ENCODE measurements at regions not wholly inside any gene's neighbourhood (a gene's known extent, or its start where the extent isn't known, plus 50 kb on each side); places are given as distances from the start of the nearest gene placed in this dataset.
"Not testable (repeated sequence)": the region's sequence is repeated elsewhere in the genome, so short reads cannot be mapped to it uniquely, and the experiment has no call there.

- no peak for FAIRE-seq
- no peak for DNase-seq (ENCODE audit: extremely low spot score, insufficient read length, low read depth)
These were observed 782.9 kb upstream of the MIR17HG start for GRCh38 chr13:90564566-90564965.

- FAIRE-seq (no peak), DNase-seq (ENCODE audit: extremely low spot score, insufficient read length, low read depth) (no peak)
These were observed 781.3 kb upstream of the MIR17HG start for GRCh38 chr13:90565985-90566713.

GRCh38 chr13:90568165-90568564 is 779.3 kb upstream of the MIR17HG start:
- no peak for FAIRE-seq

GRCh38 chr13:90576067-90576466 is 771.4 kb upstream of the MIR17HG start:
- DNase-seq (ENCODE audit: extremely low spot score, insufficient read length, low read depth), result no peak
- no peak for FAIRE-seq

More at GRCh38 chr13:90568165-90568564, 779.3 kb upstream of the MIR17HG start:
- no peak for DNase-seq (ENCODE audit: extremely low spot score, insufficient read length, low read depth)

DNA sequence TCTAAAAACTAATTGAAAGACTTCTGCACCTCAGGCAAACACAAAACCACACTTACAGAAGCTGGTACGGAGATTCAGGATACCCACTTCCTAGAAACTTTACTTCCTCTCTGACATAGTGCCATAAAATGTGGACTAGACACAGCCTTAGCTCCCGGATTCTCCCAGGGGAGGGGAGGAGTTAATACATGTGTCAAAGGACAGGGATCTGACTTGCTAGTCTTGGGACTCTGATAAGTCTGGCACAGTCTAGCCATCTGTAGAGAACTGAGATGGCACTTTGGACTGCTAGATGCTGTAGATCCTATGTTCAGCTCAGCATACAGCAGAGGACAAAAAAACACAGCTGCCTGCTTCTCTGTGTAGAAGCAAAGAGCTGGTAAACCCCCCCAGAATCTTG is 769.8 kb upstream of the MIR17HG start:
- FAIRE-seq, result no peak
- no peak for DNase-seq (ENCODE audit: extremely low spot score, insufficient read length, low read depth)

DNA sequence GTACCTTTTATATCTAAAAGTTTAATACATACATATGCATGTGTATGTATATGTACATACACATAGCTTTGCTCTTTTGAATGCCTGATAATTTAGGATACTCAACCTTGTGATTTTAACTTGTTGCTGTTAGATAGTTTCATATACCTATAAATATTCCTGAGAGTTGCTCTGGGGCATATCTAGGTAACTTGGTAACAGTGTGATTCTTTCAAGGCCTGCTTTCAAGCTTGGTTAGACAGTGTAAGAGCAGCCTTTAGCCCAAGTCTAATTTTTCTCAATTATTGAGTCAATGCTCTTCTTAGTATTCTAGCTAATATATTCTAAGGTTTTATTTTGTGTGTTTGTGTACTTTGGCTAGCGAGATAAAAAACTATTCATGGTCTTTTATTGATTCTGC is 762.1 kb upstream of the MIR17HG start:
- FAIRE-seq (no peak), DNase-seq (ENCODE audit: extremely low spot score, insufficient read length, low read depth) (no peak)

DNA sequence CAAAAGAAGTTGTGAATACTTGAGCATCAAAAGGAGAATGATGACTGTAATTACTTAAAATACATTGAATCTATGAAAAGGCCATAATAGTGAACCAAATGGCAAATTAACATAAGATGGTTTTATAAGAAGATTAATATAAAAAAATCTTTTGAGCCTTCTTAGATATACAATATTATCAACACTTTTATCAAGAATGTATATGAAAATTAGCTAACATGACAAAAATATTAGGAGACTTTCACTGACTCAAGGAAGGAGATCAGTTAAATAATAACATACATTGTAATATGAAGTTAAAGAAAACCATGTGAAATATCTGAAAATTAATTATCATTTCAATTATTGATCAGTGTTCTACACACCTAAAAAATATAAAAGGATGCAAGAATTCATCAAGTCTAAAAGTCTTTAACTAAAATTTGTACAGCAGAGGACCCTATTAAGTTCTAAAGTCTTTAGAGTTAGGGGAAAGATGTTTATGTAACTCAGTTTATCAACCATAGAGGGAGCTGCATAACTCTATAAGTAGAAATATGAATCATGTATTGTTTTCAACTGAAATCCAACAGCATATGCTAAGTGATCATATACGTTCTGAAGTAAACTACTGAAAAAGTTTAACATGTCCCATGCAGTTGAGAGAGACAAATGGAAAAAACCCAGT is 756.1 kb upstream of the MIR17HG start:
- DNase-seq (ENCODE audit: extremely low spot score, insufficient read length, low read depth), result no peak
- FAIRE-seq, result no peak

GRCh38 chr13:90591927-90592268 is 755.6 kb upstream of the MIR17HG start:
- DNase-seq (ENCODE audit: extremely low spot score, insufficient read length, low read depth) (no peak), FAIRE-seq (no peak)

DNA sequence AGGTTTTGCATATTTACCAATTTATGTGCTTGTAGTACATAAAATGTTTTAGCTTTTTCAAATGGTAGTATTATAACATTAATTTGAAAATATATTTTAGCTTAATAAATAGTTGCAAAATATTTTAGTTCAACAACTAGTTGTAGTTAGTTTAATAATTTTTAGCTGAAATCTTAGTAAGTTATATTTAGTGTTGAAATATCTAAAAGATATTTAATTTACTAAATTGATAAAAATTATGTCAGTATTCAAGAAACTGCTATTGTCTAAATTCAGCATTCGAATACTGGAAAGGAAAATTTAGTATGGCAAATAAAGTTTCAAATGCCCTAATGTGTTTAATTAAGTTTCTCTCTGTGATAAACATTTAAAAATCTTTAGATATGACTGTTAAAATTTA is 754.5 kb upstream of the MIR17HG start:
- DNase-seq (ENCODE audit: extremely low spot score, insufficient read length, low read depth), result no peak
- FAIRE-seq, result no peak

DNA sequence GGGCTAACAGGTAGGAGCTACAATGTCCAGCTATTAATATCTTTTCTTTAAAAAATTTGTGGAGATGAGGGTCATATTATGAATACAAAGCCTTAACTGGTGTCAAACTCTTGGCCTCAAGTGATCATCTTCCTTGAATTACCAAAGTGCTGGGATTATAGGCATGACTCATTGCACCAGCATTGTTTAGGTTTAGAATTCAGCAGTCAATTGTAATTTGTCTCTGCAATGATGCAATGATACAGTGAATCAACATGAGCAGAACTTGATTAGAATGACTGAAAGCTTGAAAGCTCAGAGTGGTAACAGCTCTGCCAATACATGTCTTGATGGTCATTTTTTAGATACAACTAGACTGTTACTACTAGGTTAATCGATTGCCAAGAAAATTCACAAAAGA is 752.8 kb upstream of the MIR17HG start:
- no peak for DNase-seq (ENCODE audit: extremely low spot score, insufficient read length, low read depth)
- FAIRE-seq, result no peak

DNA sequence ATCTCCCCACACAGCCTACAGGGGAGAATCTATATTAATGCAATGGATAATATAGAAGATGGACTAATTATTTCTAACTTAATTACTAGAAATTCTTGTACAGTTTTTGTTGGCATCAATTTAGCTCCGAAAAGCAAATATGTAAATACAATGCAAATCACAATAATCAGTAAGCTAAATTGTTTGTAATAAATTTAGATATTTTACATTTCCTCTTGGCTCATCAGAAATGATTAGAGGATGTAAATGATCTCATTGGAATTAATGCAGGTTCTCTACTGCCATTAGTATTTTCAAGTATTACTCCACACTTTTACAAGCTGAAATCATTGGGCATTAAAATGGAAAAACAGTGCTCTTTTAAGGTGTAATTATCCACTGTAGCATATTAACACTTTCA is 741.8 kb upstream of the MIR17HG start:
- DNase-seq (ENCODE audit: extremely low spot score, insufficient read length, low read depth) (no peak), FAIRE-seq (no peak)

- not testable (repeated sequence) for FAIRE-seq; DNase-seq (ENCODE audit: extremely low spot score, insufficient read length, low read depth)
These were observed 740.6 kb upstream of the MIR17HG start for GRCh38 chr13:90606921-90607320.

GRCh38 chr13:90612391-90612790 is 735.1 kb upstream of the MIR17HG start:
- FAIRE-seq, result no peak
- DNase-seq (ENCODE audit: extremely low spot score, insufficient read length, low read depth), result no peak

- DNase-seq (ENCODE audit: extremely low spot score, insufficient read length, low read depth), result no peak
- no peak for FAIRE-seq
These were observed 734.3 kb upstream of the MIR17HG start for GRCh38 chr13:90613076-90613795.

- no peak for FAIRE-seq
- DNase-seq (ENCODE audit: extremely low spot score, insufficient read length, low read depth), result no peak
These were observed 732.3 kb upstream of the MIR17HG start for GRCh38 chr13:90615236-90615635.

- FAIRE-seq, result no peak
- DNase-seq (ENCODE audit: extremely low spot score, insufficient read length, low read depth), result no peak
These were observed 731.7 kb upstream of the MIR17HG start for GRCh38 chr13:90615767-90616166.

- DNase-seq (ENCODE audit: extremely low spot score, insufficient read length, low read depth) (no peak), FAIRE-seq (no peak)
These were observed 729.4 kb upstream of the MIR17HG start for GRCh38 chr13:90618133-90618532.

GRCh38 chr13:90622541-90622940 is 724.9 kb upstream of the MIR17HG start:
- FAIRE-seq, result no peak
- DNase-seq (ENCODE audit: extremely low spot score, insufficient read length, low read depth), result no peak

DNA sequence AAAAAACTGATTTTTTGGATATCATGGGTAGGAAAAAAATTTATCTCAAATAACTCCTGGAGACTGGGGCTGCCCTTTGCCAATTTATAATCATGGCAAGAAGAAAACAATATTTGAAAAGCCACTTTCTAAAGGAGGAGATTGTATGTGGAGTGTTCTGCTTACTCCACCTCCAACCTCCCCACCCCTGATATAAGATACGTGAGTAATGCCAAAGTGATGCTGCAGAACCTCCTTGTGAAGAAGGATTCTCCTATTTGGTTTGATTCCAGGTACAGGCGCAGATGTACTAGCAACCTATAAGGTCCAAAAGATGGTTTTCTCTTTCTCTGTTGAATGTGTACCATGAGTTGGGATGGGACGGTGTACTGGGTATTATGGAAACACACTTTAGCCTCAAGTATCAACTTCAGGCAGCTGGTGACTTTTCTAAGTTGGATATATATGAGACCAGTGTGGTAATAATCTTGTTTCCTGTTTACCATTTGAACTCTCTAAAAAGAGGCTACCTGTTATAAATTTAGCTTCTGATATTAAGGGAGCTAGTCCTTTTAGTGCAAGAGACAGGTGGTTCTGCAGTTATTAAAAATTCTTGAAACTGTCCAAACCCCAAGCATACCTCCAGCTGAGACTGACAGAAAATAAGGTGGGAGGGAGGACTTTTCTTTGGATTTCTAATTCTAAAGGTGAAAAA is 724.0 kb upstream of the MIR17HG start:
- FAIRE-seq (no peak), DNase-seq (ENCODE audit: extremely low spot score, insufficient read length, low read depth) (no peak)

DNA sequence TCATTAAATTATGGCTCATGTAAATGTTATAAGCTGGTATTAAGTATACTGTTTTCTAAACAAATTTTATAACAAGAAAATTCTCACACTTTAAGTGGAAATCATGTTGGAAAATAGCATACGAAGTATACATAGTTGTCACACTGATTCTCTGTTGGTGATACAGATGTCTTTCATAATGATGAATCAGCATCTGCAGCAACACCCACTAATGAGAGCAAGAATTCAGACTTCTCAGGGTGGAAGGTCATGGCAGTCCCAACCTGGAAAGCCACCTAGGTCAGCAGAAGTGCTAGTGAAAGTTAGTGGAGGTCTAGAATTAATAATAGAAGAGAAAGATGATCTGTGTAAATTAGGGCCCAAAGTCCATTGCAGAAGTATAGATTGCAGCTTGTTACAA is 719.7 kb upstream of the MIR17HG start:
- FAIRE-seq (no peak), DNase-seq (ENCODE audit: extremely low spot score, insufficient read length, low read depth) (no peak)

GRCh38 chr13:90628471-90628870 is 719.0 kb upstream of the MIR17HG start:
- FAIRE-seq (no peak), DNase-seq (ENCODE audit: extremely low spot score, insufficient read length, low read depth) (no peak)

Measured in GM18507 (cell line).